PC-9 (cell line): ENCODE measurements at regions not wholly inside any gene's neighbourhood (a gene's known extent, or its start where the extent isn't known, plus 50 kb on each side); places are given as distances from the start of the nearest gene placed in this dataset.

Experiments used
- EZH2 ChIP-seq: fragments of 200-600 bp; sonication (generic); IDR thresholded peaks from 2 replicates; pipeline ENCODE4 v1.8.0; 2017; ENCODE audit warnings: antibody characterized with exemption, low read depth
- TF ChIP-seq, protein P1 (sequence below): fragments of 200-600 bp; sonication (generic); conservative IDR thresholded peaks from 2 replicates; pipeline ENCODE4 v1.6.1; 2017; ENCODE audit warnings: mixed run types, antibody characterized with exemption, mild to moderate bottlenecking, moderate library complexity

- TF ChIP-seq, protein P1, sequence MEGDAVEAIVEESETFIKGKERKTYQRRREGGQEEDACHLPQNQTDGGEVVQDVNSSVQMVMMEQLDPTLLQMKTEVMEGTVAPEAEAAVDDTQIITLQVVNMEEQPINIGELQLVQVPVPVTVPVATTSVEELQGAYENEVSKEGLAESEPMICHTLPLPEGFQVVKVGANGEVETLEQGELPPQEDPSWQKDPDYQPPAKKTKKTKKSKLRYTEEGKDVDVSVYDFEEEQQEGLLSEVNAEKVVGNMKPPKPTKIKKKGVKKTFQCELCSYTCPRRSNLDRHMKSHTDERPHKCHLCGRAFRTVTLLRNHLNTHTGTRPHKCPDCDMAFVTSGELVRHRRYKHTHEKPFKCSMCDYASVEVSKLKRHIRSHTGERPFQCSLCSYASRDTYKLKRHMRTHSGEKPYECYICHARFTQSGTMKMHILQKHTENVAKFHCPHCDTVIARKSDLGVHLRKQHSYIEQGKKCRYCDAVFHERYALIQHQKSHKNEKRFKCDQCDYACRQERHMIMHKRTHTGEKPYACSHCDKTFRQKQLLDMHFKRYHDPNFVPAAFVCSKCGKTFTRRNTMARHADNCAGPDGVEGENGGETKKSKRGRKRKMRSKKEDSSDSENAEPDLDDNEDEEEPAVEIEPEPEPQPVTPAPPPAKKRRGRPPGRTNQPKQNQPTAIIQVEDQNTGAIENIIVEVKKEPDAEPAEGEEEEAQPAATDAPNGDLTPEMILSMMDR, result no peak
- TF ChIP-seq EZH2, result no peak
Measured at GRCh38 chr1:182288749-182289604, 102.6 kb downstream of the GLUL start.
